H1 (cell line): ENCODE measurements at regions not wholly inside any gene's neighbourhood (a gene's known extent, or its start where the extent isn't known, plus 50 kb on each side); places are given as distances from the start of the nearest gene placed in this dataset.

Experiments used
- CTCF ChIP-seq, 3 experiments: IDR thresholded peaks; 1 replicate in 2 of 3; 2 replicates in 1 of 3; pipeline versions ENCODE4 v1.5.1 to v1.6.1; 2011; ENCODE audit warnings: low read length in 3 of 3, mild to moderate bottlenecking in 3 of 3, inconsistent platforms in 2 of 3, low read depth in 1 of 3, moderate library complexity in 1 of 3; ENCODE audit not compliant: insufficient read depth in 1 of 3; ENCODE audit errors: control extremely low read depth in 1 of 3
- EZH2 ChIP-seq: fragments of 200-600 bp; sonication (generic); IDR thresholded peaks from 2 replicates; pipeline ENCODE4 v1.7.1; 2012; ENCODE audit warnings: low read depth, mild to moderate bottlenecking, moderate library complexity, low read length, inconsistent platforms; ENCODE audit not compliant: severe bottlenecking
- HDAC2 ChIP-seq, 2 experiments: fragments of 300-600 bp in 1 of 2; sonication (generic) in 1 of 2; IDR thresholded peaks; 2 replicates each; pipeline ENCODE4 v1.6.1; 2011 to 2012; ENCODE audit warnings: low read depth in 2 of 2, low read length in 2 of 2, mild to moderate bottlenecking in 2 of 2, moderate library complexity in 2 of 2, borderline replicate concordance in 1 of 2, inconsistent platforms in 1 of 2
- HDAC6 ChIP-seq: IDR thresholded peaks from one replicate; pipeline ENCODE4 v1.7.1; 2012; ENCODE audit warnings: low read depth, mild to moderate bottlenecking, inconsistent platforms, low read length, moderate library complexity
- MAFK ChIP-seq: IDR thresholded peaks from 2 replicates; pipeline ENCODE4 v1.6.1; 2012; ENCODE audit warnings: low read depth, mild to moderate bottlenecking, improper control_type of control experiment, low read length
- MAX ChIP-seq: IDR thresholded peaks from 2 replicates; pipeline ENCODE4 v1.6.1; 2012; ENCODE audit warnings: inconsistent platforms
- POLR2A ChIP-seq, 2 experiments: IDR thresholded peaks; 1 replicate in 1 of 2; 2 replicates in 1 of 2; pipeline ENCODE4 v1.6.1; 2011; ENCODE audit warnings: low read depth in 2 of 2, low read length in 2 of 2, mild to moderate bottlenecking in 2 of 2; ENCODE audit errors: control extremely low read depth in 1 of 2
- TBP ChIP-seq: IDR thresholded peaks from 2 replicates; pipeline ENCODE4 v1.6.1; 2011; ENCODE audit warnings: low read depth, low read length, improper control_type of control experiment
- TCF12 ChIP-seq: IDR thresholded peaks from 2 replicates; pipeline ENCODE4 v1.6.1; 2011; ENCODE audit warnings: low read depth, mild to moderate bottlenecking, low read length

GRCh38 chr16:51579652-51580360, 428.7 kb upstream of the SALL1 start:
- TF ChIP-seq CTCF (IDR thresholded peaks at IDR 0.05; ENCODE audit: control extremely low read depth in 1 of 3, insufficient read depth in 1 of 3, low read depth in 1 of 3, low read length in 3 of 3) (no peak), MAX (no peak), EZH2 (no peak), TBP (no peak), MAFK (no peak), HDAC6 (no peak), TCF12 (no peak), POLR2A (IDR thresholded peaks at IDR 0.05; ENCODE audit: control extremely low read depth in 1 of 2, low read depth in 2 of 2, low read length in 2 of 2) (no peak), HDAC2 (IDR thresholded peaks at IDR 0.05; ENCODE audit: borderline replicate concordance in 1 of 2, low read depth in 2 of 2, low read length in 2 of 2) (no peak)
